ENCODE measurements at regions not wholly inside any gene's neighbourhood (a gene's known extent, or its start where the extent isn't known, plus 50 kb on each side); places are given as distances from the start of the nearest gene placed in this dataset.

DNA sequence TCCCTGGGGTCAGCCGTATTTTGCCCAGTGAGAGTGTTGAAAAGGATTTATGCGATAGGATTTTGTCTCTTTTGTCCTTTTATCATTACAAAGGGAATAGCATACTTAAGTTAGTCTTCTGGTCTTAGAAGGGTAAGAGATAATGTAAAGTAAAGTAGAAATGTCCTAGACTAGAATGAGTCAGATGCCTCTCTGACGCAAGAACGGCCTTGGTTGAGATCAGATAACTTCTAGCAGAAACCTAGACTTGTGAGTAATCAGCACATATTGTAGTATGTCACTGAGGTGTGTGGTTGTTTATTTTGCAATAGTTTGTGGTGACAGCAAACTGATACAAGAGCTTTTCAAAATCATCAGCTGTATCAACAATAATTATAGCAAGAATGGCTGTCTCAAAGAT, 866.1 kb downstream of the NSUN3 start:
- Mint-ChIP-seq H3K27me3 (ENCODE audit: low read depth) (no peaks in the 10 kb centered on the region), H3K4me3 (ENCODE audit: unreplicated experiment) (no peak overlapping the region), H3K36me3 (ENCODE audit: low read depth) (no peaks in the 10 kb centered on the region), H3K9me3 (ENCODE audit: low read depth) (peaks cover 7% of the 10 kb centered on the region), H3K4me1 (ENCODE audit: low read depth) (peaks cover 5% of the 10 kb centered on the region), H3K27ac (ENCODE audit: unreplicated experiment) (no peak overlapping the region)
- DNase-seq (ENCODE audit: low spot score) = no peak
- TF ChIP-seq, protein P1, sequence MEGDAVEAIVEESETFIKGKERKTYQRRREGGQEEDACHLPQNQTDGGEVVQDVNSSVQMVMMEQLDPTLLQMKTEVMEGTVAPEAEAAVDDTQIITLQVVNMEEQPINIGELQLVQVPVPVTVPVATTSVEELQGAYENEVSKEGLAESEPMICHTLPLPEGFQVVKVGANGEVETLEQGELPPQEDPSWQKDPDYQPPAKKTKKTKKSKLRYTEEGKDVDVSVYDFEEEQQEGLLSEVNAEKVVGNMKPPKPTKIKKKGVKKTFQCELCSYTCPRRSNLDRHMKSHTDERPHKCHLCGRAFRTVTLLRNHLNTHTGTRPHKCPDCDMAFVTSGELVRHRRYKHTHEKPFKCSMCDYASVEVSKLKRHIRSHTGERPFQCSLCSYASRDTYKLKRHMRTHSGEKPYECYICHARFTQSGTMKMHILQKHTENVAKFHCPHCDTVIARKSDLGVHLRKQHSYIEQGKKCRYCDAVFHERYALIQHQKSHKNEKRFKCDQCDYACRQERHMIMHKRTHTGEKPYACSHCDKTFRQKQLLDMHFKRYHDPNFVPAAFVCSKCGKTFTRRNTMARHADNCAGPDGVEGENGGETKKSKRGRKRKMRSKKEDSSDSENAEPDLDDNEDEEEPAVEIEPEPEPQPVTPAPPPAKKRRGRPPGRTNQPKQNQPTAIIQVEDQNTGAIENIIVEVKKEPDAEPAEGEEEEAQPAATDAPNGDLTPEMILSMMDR (IDR thresholded peaks at IDR 0.05) = no peak

DNA sequence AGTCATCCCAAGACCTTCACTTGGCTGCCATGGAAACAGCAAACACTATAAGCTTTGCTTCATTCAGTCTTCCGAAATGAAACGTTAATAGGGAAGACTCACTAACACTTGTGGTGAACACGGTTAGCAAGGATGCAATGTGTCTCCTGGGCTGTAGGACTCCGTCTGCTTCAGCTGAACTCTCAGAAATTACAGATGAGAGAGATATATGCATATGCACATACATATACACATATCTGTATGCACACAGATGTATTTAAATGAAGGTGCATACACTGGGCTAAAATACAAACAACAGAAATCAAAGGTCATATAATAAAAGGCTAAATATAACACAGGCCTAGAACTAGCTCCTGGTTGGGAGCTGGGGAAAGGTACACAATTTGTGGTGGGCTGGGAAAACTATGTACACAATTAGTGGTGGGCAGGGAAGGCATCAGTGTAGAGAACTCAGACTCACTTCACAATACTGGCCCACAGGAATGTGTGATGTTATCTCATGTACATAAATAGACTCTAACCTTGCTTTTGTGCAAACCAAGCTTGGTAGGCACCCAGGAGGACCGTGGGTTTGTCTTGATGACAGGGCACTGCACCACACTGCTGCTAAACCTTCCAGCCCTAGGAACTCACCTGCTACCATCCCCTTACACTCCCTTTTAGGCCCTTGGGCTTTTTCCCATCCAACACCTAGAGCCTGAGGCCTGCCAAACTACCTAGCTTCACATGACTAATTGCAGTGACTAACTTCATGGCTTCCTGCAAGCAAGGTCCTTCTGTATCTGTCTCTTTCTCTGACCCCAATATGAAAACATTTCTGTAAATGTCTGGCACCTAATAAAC, 873.1 kb downstream of the NSUN3 start:
- Mint-ChIP-seq H3K27ac (ENCODE audit: unreplicated experiment) (no peak overlapping the region), H3K4me1 (ENCODE audit: low read depth) (no peaks in the 10 kb centered on the region), H3K4me3 (ENCODE audit: unreplicated experiment) (no peak overlapping the region), H3K9me3 (ENCODE audit: low read depth) (no peaks in the 10 kb centered on the region), H3K27me3 (ENCODE audit: low read depth) (peaks cover 2% of the 10 kb centered on the region), H3K36me3 (ENCODE audit: low read depth) (no peaks in the 10 kb centered on the region)
- TF ChIP-seq, protein P1 (IDR thresholded peaks at IDR 0.05) = no peak
- no peak for DNase-seq (ENCODE audit: low spot score)

DNA sequence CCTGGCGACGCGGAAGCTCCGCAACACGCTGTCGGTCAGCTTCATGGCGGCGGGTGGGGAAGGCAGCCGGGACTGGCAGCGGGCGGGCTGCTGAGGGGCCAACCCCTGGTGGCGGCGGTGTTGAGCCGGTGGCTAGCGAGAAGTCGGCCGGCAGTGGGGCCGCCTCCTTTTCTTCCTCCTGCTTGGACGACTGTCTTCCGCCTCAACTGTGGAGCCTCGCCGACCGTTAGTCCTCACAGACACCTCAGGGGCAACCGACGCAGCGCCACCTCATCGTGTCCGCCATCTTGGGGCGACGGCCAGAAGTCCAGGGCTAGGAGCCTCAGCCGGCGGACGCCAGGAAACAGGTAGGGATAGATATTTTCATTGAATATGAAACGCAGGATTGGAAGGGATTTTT, 875.1 kb downstream of the NSUN3 start:
- peak; percentile 84 for DNase-seq (ENCODE audit: low spot score)
- Mint-ChIP-seq H3K27me3 (ENCODE audit: low read depth) (peaks cover 2% of the 10 kb centered on the region), H3K4me3 (ENCODE audit: unreplicated experiment) (no peak overlapping the region), H3K4me1 (ENCODE audit: low read depth) (no peaks in the 10 kb centered on the region), H3K9me3 (ENCODE audit: low read depth) (peaks cover 8% of the 10 kb centered on the region), H3K36me3 (ENCODE audit: low read depth) (no peaks in the 10 kb centered on the region), H3K27ac (ENCODE audit: unreplicated experiment) (no peak overlapping the region)
- TF ChIP-seq, protein P1 (IDR thresholded peaks at IDR 0.05) = no peak

DNA sequence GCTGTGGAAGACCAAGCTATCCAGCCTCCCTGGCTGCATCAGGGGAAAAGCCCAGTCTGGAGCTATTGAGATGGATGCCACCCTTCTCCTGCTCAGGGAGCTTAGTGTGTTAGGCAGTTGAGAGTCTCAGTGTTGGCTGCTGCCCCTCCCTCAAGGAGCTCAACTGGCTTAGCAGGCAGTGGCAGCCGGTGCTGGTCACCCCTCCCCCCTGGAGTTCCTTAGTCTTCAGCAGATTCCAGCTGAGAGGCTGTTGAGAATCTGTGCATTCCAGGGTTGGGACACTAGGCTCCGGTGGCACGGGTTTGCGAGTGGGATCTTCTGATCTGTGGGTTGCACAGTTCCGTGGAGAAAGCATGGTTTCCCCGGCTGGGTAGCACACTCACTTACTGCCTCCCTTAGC, 883.8 kb downstream of the NSUN3 start:
- Mint-ChIP-seq H3K27ac (ENCODE audit: unreplicated experiment) (no peak overlapping the region), H3K9me3 (ENCODE audit: low read depth) (peaks cover 26% of the 10 kb centered on the region), H3K36me3 (ENCODE audit: low read depth) (peaks cover 2% of the 10 kb centered on the region), H3K4me1 (ENCODE audit: low read depth) (no peaks in the 10 kb centered on the region), H3K27me3 (ENCODE audit: low read depth) (no peaks in the 10 kb centered on the region), H3K4me3 (ENCODE audit: unreplicated experiment) (no peak overlapping the region)
- TF ChIP-seq, protein P1 (IDR thresholded peaks at IDR 0.05) = no peak
- peak; percentile 57 for DNase-seq (ENCODE audit: low spot score)

DNA sequence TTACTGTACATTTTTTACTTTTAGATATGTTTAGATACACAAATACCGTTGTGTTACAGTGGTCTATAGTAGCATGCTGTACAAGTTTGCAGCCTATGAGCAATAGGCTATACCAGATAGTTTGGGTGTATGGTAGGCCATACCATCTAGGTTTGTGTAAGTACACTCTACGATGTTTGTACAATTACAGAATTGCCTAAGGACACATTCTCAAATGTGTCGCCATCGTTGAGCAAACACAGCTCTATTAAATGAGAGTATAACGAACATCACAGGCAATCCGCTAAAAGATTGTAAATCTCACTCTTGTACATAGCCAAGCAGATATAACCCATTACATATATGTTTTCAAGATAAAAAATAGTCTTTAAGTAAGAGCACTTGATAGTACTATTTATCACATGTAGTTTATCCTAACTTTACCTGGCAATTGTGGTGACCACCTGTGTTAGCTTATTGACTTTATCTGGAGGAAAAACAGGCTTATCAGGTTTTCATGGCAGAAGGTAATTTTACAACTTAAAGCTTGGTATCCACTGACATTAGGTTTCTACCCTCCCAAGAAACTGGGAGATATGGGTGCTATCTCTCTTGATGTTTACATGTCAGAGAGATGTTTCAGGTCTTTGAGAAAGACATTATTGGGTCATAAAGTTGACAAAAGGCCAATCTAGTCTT, 898.7 kb downstream of the NSUN3 start:
- DNase-seq (ENCODE audit: low spot score) = no peak
- Mint-ChIP-seq H3K4me1 (ENCODE audit: low read depth) (no peaks in the 10 kb centered on the region), H3K9me3 (ENCODE audit: low read depth) (peaks cover 10% of the 10 kb centered on the region), H3K36me3 (ENCODE audit: low read depth) (no peaks in the 10 kb centered on the region), H3K27ac (ENCODE audit: unreplicated experiment) (no peak overlapping the region), H3K27me3 (ENCODE audit: low read depth) (no peaks in the 10 kb centered on the region), H3K4me3 (ENCODE audit: unreplicated experiment) (no peak overlapping the region)
- TF ChIP-seq, protein P1 (IDR thresholded peaks at IDR 0.05) = no peak

Data from chondrocyte (in vitro differentiated cells).